Neuronal stem cell (in vitro differentiated cells): ENCODE measurements at regions not wholly inside any gene's neighbourhood (a gene's known extent, or its start where the extent isn't known, plus 50 kb on each side); places are given as distances from the start of the nearest gene placed in this dataset.
A peak's percentile ranks its signal among the peaks of the same experiment; 100 is the strongest.

Experiments
- DNase-seq: peaks from one replicate; pipeline ENCODE4 v3.0.0-alpha.2; 2013; ENCODE audit warnings: low spot score
- H2AFZ ChIP-seq: one replicate; pipeline ENCODE4 v1.6.1; 2013; ENCODE audit warnings: mild to moderate bottlenecking, low read length, inconsistent platforms
- H2AK5ac ChIP-seq: 2 replicates; pipeline ENCODE4 v1.6.1; 2013; ENCODE audit warnings: low read depth, mild to moderate bottlenecking, inconsistent platforms, low read length, moderate library complexity, mixed read lengths
- H2BK120ac ChIP-seq: 2 replicates; pipeline ENCODE4 v1.6.1; 2013; ENCODE audit warnings: low read depth, mild to moderate bottlenecking, inconsistent platforms, low read length, moderate library complexity, mixed read lengths
- H2BK12ac ChIP-seq: one replicate; pipeline ENCODE4 v1.6.1; 2013; ENCODE audit warnings: low read length, inconsistent platforms
- H2BK15ac ChIP-seq: 2 replicates; pipeline ENCODE4 v1.6.1; 2013; ENCODE audit warnings: mild to moderate bottlenecking, low read length, inconsistent platforms, mixed read lengths
- H2BK5ac ChIP-seq: one replicate; pipeline ENCODE4 v1.6.1; 2013; ENCODE audit warnings: inconsistent platforms, mild to moderate bottlenecking, low read length, moderate library complexity
- H3K14ac ChIP-seq: one replicate; pipeline ENCODE4 v1.6.1; 2013; ENCODE audit warnings: low read length, inconsistent platforms
- H3K18ac ChIP-seq: 2 replicates; pipeline ENCODE4 v1.6.1; 2013; ENCODE audit warnings: low read length, inconsistent platforms
- H3K23ac ChIP-seq: 2 replicates; pipeline ENCODE4 v1.6.1; 2013; ENCODE audit warnings: low read depth, mild to moderate bottlenecking, mixed read lengths, low read length, inconsistent platforms; ENCODE audit not compliant: poor library complexity
- H3K27ac ChIP-seq: replicated peaks from 3 replicates; pipeline ENCODE4 v1.5.1; 2013; ENCODE audit warnings: low read length, inconsistent platforms
- H3K27me3 ChIP-seq, 3 experiments: 2 replicates each; pipeline ENCODE4 v1.6.1; 2013; ENCODE audit warnings: low read length in 3 of 3, mild to moderate bottlenecking in 2 of 3, inconsistent platforms in 1 of 3, low read depth in 1 of 3, mixed read lengths in 1 of 3, moderate library complexity in 1 of 3; ENCODE audit not compliant: control insufficient read depth in 3 of 3, insufficient read depth in 3 of 3
- H3K36me3 ChIP-seq, 2 donors: replicated peaks in 1 of 2; 2 replicates each; pipeline ENCODE4 v1.6.1; 2013; ENCODE audit warnings: low read length in 2 of 2; ENCODE audit not compliant: control insufficient read depth in 2 of 2, insufficient read depth in 2 of 2
- H3K4ac ChIP-seq: 2 replicates; pipeline ENCODE4 v1.6.1; 2013; ENCODE audit warnings: inconsistent platforms, mild to moderate bottlenecking, low read length, moderate library complexity
- H3K4me1 ChIP-seq, 2 donors: 1 replicate in 1 of 2; 2 replicates in 1 of 2; pipeline ENCODE4 v1.6.1; 2013; ENCODE audit warnings: low read length in 2 of 2, low read depth in 1 of 2; ENCODE audit not compliant: control insufficient read depth in 2 of 2, insufficient read depth in 1 of 2
- H3K4me2 ChIP-seq: one replicate; pipeline ENCODE4 v1.6.1; 2013; ENCODE audit warnings: mild to moderate bottlenecking, low read length, inconsistent platforms; ENCODE audit not compliant: insufficient read depth, poor library complexity, severe bottlenecking
- H3K4me3 ChIP-seq, 2 donors: 2 replicates each; pipeline ENCODE4 v1.5.1; 2013; ENCODE audit warnings: low read length in 2 of 2, mild to moderate bottlenecking in 2 of 2, inconsistent platforms in 1 of 2, moderate library complexity in 1 of 2
- H3K79me1 ChIP-seq: one replicate; pipeline ENCODE4 v1.6.1; 2013; ENCODE audit warnings: low read depth, mild to moderate bottlenecking, inconsistent platforms, low read length, moderate library complexity
- H3K9ac ChIP-seq: one replicate; pipeline ENCODE4 v1.6.1; 2013; ENCODE audit warnings: mild to moderate bottlenecking, low read depth, low read length, inconsistent platforms; ENCODE audit not compliant: poor library complexity
- H3K9me3 ChIP-seq, 2 donors: replicated peaks in 1 of 2; 2 replicates each; pipeline versions ENCODE3 to v1.6.1; 2013; ENCODE audit warnings: low read length in 2 of 2, mild to moderate bottlenecking in 2 of 2, inconsistent platforms in 1 of 2, low read depth in 1 of 2, mixed read lengths in 1 of 2, moderate library complexity in 1 of 2; ENCODE audit not compliant: control insufficient read depth in 2 of 2, insufficient read depth in 1 of 2
- H4K8ac ChIP-seq: one replicate; pipeline ENCODE4 v1.6.1; 2013; ENCODE audit warnings: low read depth, mild to moderate bottlenecking, inconsistent platforms, low read length, moderate library complexity
- H4K91ac ChIP-seq: one replicate; pipeline ENCODE4 v1.6.1; 2013; ENCODE audit warnings: low read length, low read depth, mild to moderate bottlenecking, inconsistent platforms; ENCODE audit not compliant: poor library complexity
- WGBS, 2 donors: extraction: QIAGEN DNeasy Blood & Tissue Kit; methylation state at CpG; one replicate each; pipeline ENCODE4 v1.1.7; 2013; ENCODE audit warnings: missing lambda C conversion rate in 2 of 2, mixed read lengths in 1 of 2; ENCODE audit not compliant: insufficient read length in 2 of 2, insufficient replicate concordance in 1 of 2; ENCODE audit errors: extremely low coverage in 2 of 2; 5-methylcytosine and 5-hydroxymethylcytosine counted together

GRCh38 chr20:48260129-48260756 lies 475.0 kb upstream of the SULF2 start:
- peak overlapping the region; percentile 30 for H2AK5ac ChIP-seq
- H3K4me1 ChIP-seq, result peaks cover 0 to 2% of the 10 kb centered on the region in 2 donors
- H2BK15ac ChIP-seq, result no peak overlapping the region
- H3K18ac ChIP-seq, result peak overlapping the region; percentile 67
- WGBS, 2 donors, result no CpG with 5 or more reads among the region's 15 CpGs
- no peak overlapping the region for H2BK12ac ChIP-seq
- no peak overlapping the region for H3K4me2 ChIP-seq
- no peak for DNase-seq
- H3K4me3 ChIP-seq, result no peak overlapping the region
- H3K23ac ChIP-seq, result no peak overlapping the region
- no peak overlapping the region for H3K9ac ChIP-seq
- no peak overlapping the region for H3K27ac ChIP-seq
- no peak overlapping the region for H2BK5ac ChIP-seq
- H2BK120ac ChIP-seq, result no peak overlapping the region
- H4K8ac ChIP-seq, result no peak overlapping the region
- H2AFZ ChIP-seq, result no peak overlapping the region
- peaks cover 0 to 13% (median 1%) of the 10 kb centered on the region in 3 experiments for H3K27me3 ChIP-seq
- H3K9me3 ChIP-seq, result peaks cover 2 to 5% of the 10 kb centered on the region in 2 donors
- H3K36me3 ChIP-seq, result no peaks in the 10 kb centered on the region
- no peak overlapping the region for H4K91ac ChIP-seq
- no peak overlapping the region for H3K4ac ChIP-seq
- no peaks in the 10 kb centered on the region for H3K79me1 ChIP-seq
- no peak overlapping the region for H3K14ac ChIP-seq

GRCh38 chr20:48259456-48259855 lies 474.2 kb upstream of the SULF2 start:
- Histone ChIP-seq H2BK12ac (no peak overlapping the region), H3K4ac (no peak overlapping the region), H3K4me2 (no peak overlapping the region), H3K4me3 (no peak overlapping the region), H3K9ac (no peak overlapping the region), H3K14ac (no peak overlapping the region), H4K91ac (no peak overlapping the region), H3K36me3 (no peaks in the 10 kb centered on the region), H3K79me1 (no peaks in the 10 kb centered on the region), H4K8ac (no peak overlapping the region), H2AK5ac (no peak overlapping the region), H3K27ac (no peak overlapping the region), H3K4me1 (peaks cover 0 to 2% of the 10 kb centered on the region in 2 donors), H2AFZ (no peak overlapping the region), H2BK15ac (no peak overlapping the region), H3K27me3 (peaks cover 0 to 12% (median 1%) of the 10 kb centered on the region in 3 experiments), H3K9me3 (peaks cover 2 to 5% of the 10 kb centered on the region in 2 donors), H2BK120ac (no peak overlapping the region), H3K18ac (no peak overlapping the region), H2BK5ac (no peak overlapping the region), H3K23ac (no peak overlapping the region)
- WGBS, 2 donors, result no CpG with 5 or more reads among the region's 6 CpGs
- no peak for DNase-seq

- DNase-seq, result no peak
- Histone ChIP-seq H3K79me1 (no peaks in the 10 kb centered on the region), H2BK120ac (no peak overlapping the region), H3K9me3 (peaks cover 2 to 5% of the 10 kb centered on the region in 2 donors), H3K4me3 (no peak overlapping the region), H3K4ac (no peak overlapping the region), H3K4me2 (no peak overlapping the region), H3K9ac (no peak overlapping the region), H3K4me1 (peaks cover 0 to 2% of the 10 kb centered on the region in 2 donors), H3K23ac (no peak overlapping the region), H2AK5ac (no peak overlapping the region), H2AFZ (no peak overlapping the region), H2BK5ac (no peak overlapping the region), H3K14ac (no peak overlapping the region), H3K27me3 (peaks cover 0 to 6% (median 1%) of the 10 kb centered on the region in 3 experiments), H3K18ac (no peak overlapping the region), H2BK12ac (no peak overlapping the region), H4K91ac (no peak overlapping the region), H2BK15ac (no peak overlapping the region), H3K27ac (no peak overlapping the region), H4K8ac (no peak overlapping the region), H3K36me3 (no peaks in the 10 kb centered on the region)
- no CpG with 5 or more reads among the region's 2 CpGs for WGBS, 2 donors
Observed at GRCh38 chr20:48257833-48258232, 472.6 kb upstream of the SULF2 start.

GRCh38 chr20:48247961-48248360 lies 462.7 kb upstream of the SULF2 start:
- Histone ChIP-seq H4K8ac (no peak overlapping the region), H2BK5ac (no peak overlapping the region), H2AFZ (no peak overlapping the region), H3K4me3 (no peak overlapping the region), H3K4ac (no peak overlapping the region), H3K36me3 (no peaks in the 10 kb centered on the region), H3K9ac (no peak overlapping the region), H3K27ac (no peak overlapping the region), H3K4me2 (no peak overlapping the region), H3K79me1 (no peaks in the 10 kb centered on the region), H2BK12ac (no peak overlapping the region), H3K27me3 (no peaks in the 10 kb centered on the region), H2AK5ac (no peak overlapping the region), H3K14ac (no peak overlapping the region), H2BK15ac (no peak overlapping the region), H3K23ac (no peak overlapping the region), H3K9me3 (no peaks in the 10 kb centered on the region), H3K4me1 (no peaks in the 10 kb centered on the region), H3K18ac (peak overlapping the region; percentile 29), H2BK120ac (no peak overlapping the region), H4K91ac (no peak overlapping the region)
- WGBS, 2 donors, result no CpG with 5 or more reads among the region's 8 CpGs
- no peak for DNase-seq
